Osteoblast (primary cell): ENCODE measurements at regions not wholly inside any gene's neighbourhood (a gene's known extent, or its start where the extent isn't known, plus 50 kb on each side); places are given as distances from the start of the nearest gene placed in this dataset.

Experiments used
- DNase-seq: peaks from one replicate; pipeline ENCODE4 v3.0.0; 2011; ENCODE audit warnings: low spot score, mixed read lengths; ENCODE audit not compliant: insufficient read length; ENCODE audit errors: missing footprints
- H2AFZ ChIP-seq: 2 replicates; pipeline ENCODE4 v1.6.0; 2011; ENCODE audit warnings: mild to moderate bottlenecking, low read length
- H3K27ac ChIP-seq: 2 replicates; pipeline ENCODE4 v1.5.1; 2011; ENCODE audit warnings: mild to moderate bottlenecking, low read depth, low read length, moderate library complexity
- H3K27me3 ChIP-seq: 2 replicates; pipeline ENCODE4 v1.6.0; 2012; ENCODE audit warnings: mild to moderate bottlenecking, control low read depth, inconsistent platforms, low read length, moderate library complexity; ENCODE audit not compliant: insufficient read depth
- H3K36me3 ChIP-seq: 2 replicates; pipeline ENCODE4 v1.5.1; 2011; ENCODE audit warnings: mild to moderate bottlenecking, low read length, control low read depth, moderate library complexity; ENCODE audit not compliant: insufficient read depth
- H3K4me1 ChIP-seq: 2 replicates; pipeline ENCODE4 v1.5.1; 2011; ENCODE audit warnings: mild to moderate bottlenecking, low read length, control low read depth, moderate library complexity; ENCODE audit not compliant: insufficient read depth
- H3K4me2 ChIP-seq: 2 replicates; pipeline ENCODE4 v1.6.0; 2011; ENCODE audit warnings: mild to moderate bottlenecking, low read length; ENCODE audit not compliant: insufficient read depth
- H3K4me3 ChIP-seq: fragments of 200-600 bp; sonication (generic); 3 replicates; pipeline ENCODE4 v1.5.1; 2012; ENCODE audit warnings: mild to moderate bottlenecking, low read length, inconsistent platforms; ENCODE audit not compliant: insufficient read depth
- H3K79me2 ChIP-seq: 2 replicates; pipeline ENCODE4 v1.6.0; 2012; ENCODE audit warnings: mild to moderate bottlenecking, low read length, control low read depth, inconsistent platforms; ENCODE audit not compliant: insufficient read depth
- H3K9me3 ChIP-seq: 2 replicates; pipeline ENCODE4 v1.5.1; 2011; ENCODE audit warnings: low read depth, low read length, control low read depth
- H4K20me1 ChIP-seq: 2 replicates; pipeline ENCODE4 v1.6.0; 2012; ENCODE audit warnings: mild to moderate bottlenecking, low read length, control low read depth; ENCODE audit not compliant: insufficient read depth
- CTCF ChIP-seq: IDR thresholded peaks from 2 replicates; pipeline ENCODE4 v1.5.1; 2011; ENCODE audit warnings: mild to moderate bottlenecking, low read depth, low read length, moderate library complexity; ENCODE audit errors: extremely low read depth

GRCh38 chr14:55819610-55820304 is 239.8 kb downstream of the KTN1 start:
- DNase-seq = no peak
- Histone ChIP-seq H3K4me3 (no peak overlapping the region), H4K20me1 (no peaks in the 10 kb centered on the region), H3K4me2 (no peak overlapping the region), H2AFZ (no peak overlapping the region), H3K9me3 (peaks cover 5% of the 10 kb centered on the region), H3K36me3 (no peaks in the 10 kb centered on the region), H3K27ac (no peak overlapping the region), H3K27me3 (peaks cover 6% of the 10 kb centered on the region), H3K4me1 (no peaks in the 10 kb centered on the region), H3K79me2 (no peaks in the 10 kb centered on the region)
- no peak for TF ChIP-seq CTCF

- peaks cover 8% of the 10 kb centered on the region for H3K27me3 ChIP-seq
- H3K4me1 ChIP-seq = no peaks in the 10 kb centered on the region
- no peak overlapping the region for H3K4me2 ChIP-seq
- H3K36me3 ChIP-seq = no peaks in the 10 kb centered on the region
- DNase-seq = no peak
- H3K79me2 ChIP-seq = no peaks in the 10 kb centered on the region
- no peak overlapping the region for H3K27ac ChIP-seq
- H3K4me3 ChIP-seq = no peak overlapping the region
- peaks cover 5% of the 10 kb centered on the region for H3K9me3 ChIP-seq
- no peak overlapping the region for H2AFZ ChIP-seq
- H4K20me1 ChIP-seq = no peaks in the 10 kb centered on the region
- no peak for TF ChIP-seq CTCF
These were observed 242.9 kb downstream of the KTN1 start for GRCh38 chr14:55822906-55823305.

- Histone ChIP-seq H3K9me3 (no peaks in the 10 kb centered on the region), H3K36me3 (no peaks in the 10 kb centered on the region), H3K27ac (no peak overlapping the region), H2AFZ (no peak overlapping the region), H3K27me3 (no peaks in the 10 kb centered on the region), H3K4me1 (peaks cover 4% of the 10 kb centered on the region), H3K4me3 (no peak overlapping the region), H4K20me1 (no peaks in the 10 kb centered on the region), H3K79me2 (no peaks in the 10 kb centered on the region), H3K4me2 (no peak overlapping the region)
- no peak for DNase-seq
- TF ChIP-seq CTCF = no peak
These were observed 252.3 kb downstream of the KTN1 start for GRCh38 chr14:55832122-55832911.

- H3K79me2 ChIP-seq = no peaks in the 10 kb centered on the region
- no peak for DNase-seq
- no peak overlapping the region for H3K4me3 ChIP-seq
- H3K27ac ChIP-seq = no peak overlapping the region
- peaks cover 2% of the 10 kb centered on the region for H3K27me3 ChIP-seq
- no peak overlapping the region for H2AFZ ChIP-seq
- H3K4me1 ChIP-seq = peaks cover 4% of the 10 kb centered on the region
- no peak overlapping the region for H3K4me2 ChIP-seq
- no peaks in the 10 kb centered on the region for H3K36me3 ChIP-seq
- H3K9me3 ChIP-seq = no peaks in the 10 kb centered on the region
- no peak for TF ChIP-seq CTCF
- H4K20me1 ChIP-seq = no peaks in the 10 kb centered on the region
These were observed 253.0 kb downstream of the KTN1 start for GRCh38 chr14:55832974-55833373.
